RWPE1 (cell line): ENCODE measurements at regions not wholly inside any gene's neighbourhood (a gene's known extent, or its start where the extent isn't known, plus 50 kb on each side); places are given as distances from the start of the nearest gene placed in this dataset.

Experiments
- CTCF ChIA-PET: fragments of 350-600 bp; sonication (Branson Sonifier 250); formaldehyde crosslinking; extraction: SDS; loops from one replicate; lab custom pipeline; 2021; lab: Yijun Ruan, JAX
- POLR2A ChIA-PET: fragments of 400-600 bp; formaldehyde crosslinking; extraction: SDS; loops from one replicate; lab custom pipeline; 2020; ENCODE audit warnings: antibody characterized with exemption; ENCODE audit not compliant: low non-redundant PET; lab: Yijun Ruan, JAX
- DNase-seq: peaks from one replicate; pipeline ENCODE4 v3.0.0; 2012; ENCODE audit warnings: low spot score
- H3K27ac ChIP-seq: fragments of 450-650 bp; 2 replicates; pipeline ENCODE4 v1.5.1; 2017
- TF ChIP-seq, protein P1 (sequence below): fragments of 450-650 bp; conservative IDR thresholded peaks from 2 replicates; pipeline ENCODE4 v1.5.1; 2017; ENCODE audit warnings: low read depth, mild to moderate bottlenecking

DNA sequence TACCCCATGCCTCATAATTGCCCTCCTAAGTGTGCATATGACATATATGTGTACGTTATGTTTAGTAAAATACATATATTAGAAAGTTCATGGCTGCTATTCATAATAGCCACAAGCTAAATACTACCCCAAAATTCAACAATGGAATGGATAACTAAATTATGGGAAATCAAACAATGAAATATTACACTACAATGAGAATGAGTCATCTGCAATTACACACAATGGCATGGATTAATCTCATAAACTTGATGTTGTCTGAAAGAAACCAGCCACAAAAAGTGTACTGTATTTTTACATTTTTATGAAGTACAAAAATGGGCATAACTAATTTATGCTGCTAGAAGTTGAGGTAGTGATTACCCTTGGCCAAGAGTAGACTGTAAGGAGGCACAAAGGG is 477.0 kb downstream of the HAO1 start:
- ChIA-PET POLR2A (no interaction called here), CTCF (interaction anchor here (0.5 kb wide), 1 partner anchor 139 kb away, joined by 3 read pairs; no protein-coding TSS in a partner anchor)
- TF ChIP-seq, protein P1, sequence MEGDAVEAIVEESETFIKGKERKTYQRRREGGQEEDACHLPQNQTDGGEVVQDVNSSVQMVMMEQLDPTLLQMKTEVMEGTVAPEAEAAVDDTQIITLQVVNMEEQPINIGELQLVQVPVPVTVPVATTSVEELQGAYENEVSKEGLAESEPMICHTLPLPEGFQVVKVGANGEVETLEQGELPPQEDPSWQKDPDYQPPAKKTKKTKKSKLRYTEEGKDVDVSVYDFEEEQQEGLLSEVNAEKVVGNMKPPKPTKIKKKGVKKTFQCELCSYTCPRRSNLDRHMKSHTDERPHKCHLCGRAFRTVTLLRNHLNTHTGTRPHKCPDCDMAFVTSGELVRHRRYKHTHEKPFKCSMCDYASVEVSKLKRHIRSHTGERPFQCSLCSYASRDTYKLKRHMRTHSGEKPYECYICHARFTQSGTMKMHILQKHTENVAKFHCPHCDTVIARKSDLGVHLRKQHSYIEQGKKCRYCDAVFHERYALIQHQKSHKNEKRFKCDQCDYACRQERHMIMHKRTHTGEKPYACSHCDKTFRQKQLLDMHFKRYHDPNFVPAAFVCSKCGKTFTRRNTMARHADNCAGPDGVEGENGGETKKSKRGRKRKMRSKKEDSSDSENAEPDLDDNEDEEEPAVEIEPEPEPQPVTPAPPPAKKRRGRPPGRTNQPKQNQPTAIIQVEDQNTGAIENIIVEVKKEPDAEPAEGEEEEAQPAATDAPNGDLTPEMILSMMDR, result no peak
- no peak overlapping the region for H3K27ac ChIP-seq
- DNase-seq, result no peak

DNA sequence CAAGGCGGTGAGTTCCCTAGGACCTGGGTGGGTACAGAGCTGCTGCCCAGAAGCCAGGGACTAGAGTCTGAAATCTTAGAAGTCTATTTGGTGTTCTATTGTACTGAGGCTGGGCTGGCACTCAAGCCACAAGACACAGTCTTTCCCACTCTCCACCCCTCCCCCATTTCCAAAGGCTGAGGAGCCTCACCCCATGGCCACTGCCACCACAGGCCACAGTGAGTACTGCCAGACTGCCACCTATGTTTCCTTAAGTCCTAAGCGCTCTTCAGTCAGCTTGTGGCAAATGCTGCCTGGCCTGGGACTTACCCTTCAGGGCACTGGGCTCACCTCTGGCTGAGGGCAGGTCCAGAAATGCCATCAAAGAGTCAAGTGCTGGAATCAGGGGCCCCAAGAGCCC is 469.3 kb downstream of the HAO1 start:
- no peak for DNase-seq
- CTCF ChIA-PET, result interaction anchor here (0.7 kb wide), 1 partner anchor 1715 kb away, joined by 3 read pairs; no protein-coding TSS in a partner anchor

DNA sequence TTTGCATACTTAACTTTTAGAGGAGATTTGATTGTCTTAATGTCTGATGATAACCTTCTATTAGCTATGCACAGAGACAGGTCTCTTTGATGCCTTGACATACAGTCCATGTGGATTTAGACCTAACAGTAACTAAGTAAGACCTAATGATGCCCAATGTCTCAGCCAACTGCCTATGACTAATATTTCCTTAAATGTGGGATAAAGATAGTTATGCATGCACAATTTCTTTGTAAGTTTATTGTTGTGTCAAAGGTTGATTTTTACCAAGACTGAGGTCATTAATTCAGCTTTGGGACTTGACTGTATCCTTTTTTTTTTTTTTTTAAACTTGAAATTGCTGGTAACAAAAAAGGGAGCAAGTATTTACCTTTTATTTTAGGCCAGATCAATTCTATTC is 450.0 kb downstream of the HAO1 start:
- DNase-seq, result no peak
- TF ChIP-seq, protein P1, result no peak
- POLR2A ChIA-PET, result no interaction called here

More for the DNA sequence above, 469.3 kb downstream of the HAO1 start:
- no peak overlapping the region for H3K27ac ChIP-seq
- TF ChIP-seq, protein P1, result no peak
- POLR2A ChIA-PET, result no interaction called here

DNA sequence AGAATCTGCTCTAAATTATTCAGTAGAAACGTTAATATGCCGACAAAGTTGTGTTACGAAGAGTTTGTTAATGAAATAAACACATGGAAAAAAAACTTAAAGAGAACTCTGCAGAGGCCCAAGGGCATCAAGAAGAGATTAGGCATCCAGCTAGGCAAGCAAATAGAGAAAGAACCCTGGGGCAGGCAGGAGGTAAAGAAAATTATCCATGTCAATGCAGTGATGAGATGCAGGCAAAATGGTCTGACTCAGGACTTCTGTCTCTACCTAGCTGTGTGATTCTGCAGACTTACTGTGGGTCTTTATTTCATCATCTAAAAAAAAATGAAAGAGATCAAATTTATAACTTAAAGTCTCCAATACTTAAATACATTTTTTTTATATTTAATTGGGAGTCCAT is 448.0 kb downstream of the HAO1 start:
- POLR2A ChIA-PET, result no interaction called here
- CTCF ChIA-PET, result no interaction called here

More for the DNA sequence above, 450.0 kb downstream of the HAO1 start:
- CTCF ChIA-PET, result no interaction called here
- H3K27ac ChIP-seq, result no peak overlapping the region

DNA sequence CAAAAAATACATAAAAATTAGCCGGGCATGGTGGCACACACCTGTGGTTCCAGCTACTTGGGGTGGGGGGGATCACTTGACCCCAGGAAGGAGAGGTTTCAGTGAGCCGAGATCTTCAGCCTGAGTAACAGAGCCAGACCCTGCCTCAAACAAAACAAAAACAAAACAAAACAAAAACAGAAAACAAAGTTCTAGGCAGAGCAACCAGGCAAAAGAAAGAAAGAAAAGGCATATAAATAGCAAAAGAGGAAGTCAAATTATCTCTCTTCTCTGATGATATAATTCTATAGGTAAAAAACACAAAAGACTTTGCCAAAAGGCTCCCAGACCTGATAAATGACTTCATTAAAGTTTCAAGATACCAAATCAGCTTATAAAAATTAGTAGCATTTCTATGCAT is 446.9 kb downstream of the HAO1 start:
- H3K27ac ChIP-seq, result no peak overlapping the region
- TF ChIP-seq, protein P1, result no peak
- no peak for DNase-seq
- ChIA-PET CTCF (interaction anchor here (0.7 kb wide), 1 partner anchor 19 kb away, joined by 4 read pairs; no protein-coding TSS in a partner anchor), POLR2A (no interaction called here)

More for the DNA sequence above, 448.0 kb downstream of the HAO1 start:
- DNase-seq, result no peak
- TF ChIP-seq, protein P1, result no peak
- H3K27ac ChIP-seq, result no peak overlapping the region

DNA sequence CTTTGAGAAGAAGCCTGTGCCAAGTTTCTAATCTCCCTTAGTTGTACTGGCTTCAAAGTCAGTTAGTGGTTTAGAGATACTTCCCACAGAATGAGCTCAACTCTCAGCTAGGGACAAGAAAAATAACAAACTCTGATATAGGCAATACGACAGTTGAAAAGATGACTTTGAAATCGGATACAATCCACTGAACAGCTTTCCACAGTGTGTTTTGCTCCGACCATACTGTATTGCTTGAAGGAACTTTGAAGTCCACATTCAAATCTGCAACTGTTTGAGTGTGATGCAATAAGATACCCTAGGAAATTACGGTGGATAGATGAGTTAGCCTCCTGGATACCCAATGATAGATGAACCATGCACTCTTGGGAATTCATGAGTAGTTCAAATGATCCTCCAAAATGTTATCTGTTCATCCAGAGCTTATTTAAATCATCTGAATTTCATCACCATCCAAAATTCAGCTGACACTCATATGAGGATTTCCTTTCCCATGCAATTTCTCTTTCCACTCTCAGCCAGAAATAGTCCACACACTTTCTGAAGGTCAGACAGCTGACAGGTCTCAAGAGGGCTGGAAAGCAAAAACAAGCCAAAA is 443.8 kb downstream of the HAO1 start:
- H3K27ac ChIP-seq, result no peak overlapping the region
- TF ChIP-seq, protein P1, result no peak
- no peak for DNase-seq
- POLR2A ChIA-PET, result no interaction called here
- CTCF ChIA-PET, result interaction anchor here (0.5 kb wide), 1 partner anchor 401 kb away, joined by 3 read pairs; no protein-coding TSS in a partner anchor
